Kidney (tissue), 13 donors: ENCODE measurements at regions not wholly inside any gene's neighbourhood (a gene's known extent, or its start where the extent isn't known, plus 50 kb on each side); places are given as distances from the start of the nearest gene placed in this dataset.

ENCODE experiments used
- DNase-seq, 5 donors: peaks; one replicate each; pipeline ENCODE4 v3.0.0-alpha.2; 2013 to 2020
- FAIRE-seq: peaks from 2 replicates; lab custom pipeline; 2012; peaks lifted over from hg19 to GRCh38; lab: Jason Lieb, UNC
- H3K27ac ChIP-seq, 2 donors: one replicate each; pipeline ENCODE4 v1.7.0; 2013; ENCODE audit warnings: low read depth in 2 of 2, low read length in 2 of 2, inconsistent platforms in 1 of 2
- H3K27me3 ChIP-seq: one replicate; pipeline ENCODE4 v1.7.1; 2013; ENCODE audit warnings: low read length, inconsistent platforms; ENCODE audit not compliant: control insufficient read depth, insufficient read depth
- H3K36me3 ChIP-seq, 3 donors: one replicate each; pipeline versions ENCODE4 v1.7.0 to v1.7.1; 2013; ENCODE audit warnings: low read length in 3 of 3, control low read depth in 1 of 3, inconsistent platforms in 1 of 3; ENCODE audit not compliant: insufficient read depth in 3 of 3, control insufficient read depth in 2 of 3
- H3K4me1 ChIP-seq, 3 donors: one replicate each; pipeline versions ENCODE4 v1.7.0 to v1.7.1; 2013; ENCODE audit warnings: low read length in 3 of 3, inconsistent platforms in 1 of 3, low read depth in 1 of 3; ENCODE audit not compliant: control insufficient read depth in 2 of 3, insufficient read depth in 2 of 3
- H3K4me3 ChIP-seq, 3 donors: one replicate each; pipeline versions ENCODE4 v1.7.0 to v1.8.1; 2013; ENCODE audit warnings: low read length in 3 of 3, control low read depth in 1 of 3, inconsistent platforms in 1 of 3
- H3K9ac ChIP-seq, 3 donors: one replicate each; pipeline versions ENCODE4 v1.7.0 to v1.7.1; 2013; ENCODE audit warnings: low read length in 3 of 3, control low read depth in 1 of 3, inconsistent platforms in 1 of 3
- H3K9me3 ChIP-seq, 3 donors: one replicate each; pipeline versions ENCODE4 v1.7.0 to v1.7.1; 2013; ENCODE audit warnings: low read length in 3 of 3, control low read depth in 1 of 3, inconsistent platforms in 1 of 3; ENCODE audit not compliant: control insufficient read depth in 2 of 3, insufficient read depth in 1 of 3
- CTCF ChIP-seq: IDR thresholded peaks from 3 replicates; pipeline ENCODE4 v1.5.1; 2012; ENCODE audit warnings: mild to moderate bottlenecking, moderate library complexity, borderline replicate concordance; ENCODE audit not compliant: insufficient read depth; ENCODE audit errors: extremely low read depth
- intact Hi-C: fragments of 100-400 bp; cut with DNase I; formaldehyde crosslinking; loops from one replicate; pipeline ENCODE4 v1.11.1; 2022
- donor health status: control.
- donor health status: control.
- donor health status: control.
- donor health status: control.
- donor health status: control.
- donor health status: DM: yes; HTN: yes; CAD: no.
- donor health status: Normal renal cell carcinoma (clear cell type).

- intact Hi-C loops: no loop called here
- no peaks in the 10 kb centered on the region for H3K27me3 ChIP-seq
- no peak overlapping the region for H3K4me3 ChIP-seq
- H3K27ac ChIP-seq: no peak overlapping the region
- TF ChIP-seq CTCF: no peak
- no peak overlapping the region for H3K9ac ChIP-seq
- DNase-seq (no peak), FAIRE-seq (no peak)
- no peaks in the 10 kb centered on the region for H3K9me3 ChIP-seq
- H3K4me1 ChIP-seq: no peaks in the 10 kb centered on the region
- H3K36me3 ChIP-seq: no peaks in the 10 kb centered on the region
These were observed 113.1 kb downstream of the PDCL3 start for GRCh38 chr2:100675855-100676254.

GRCh38 chr2:100676346-100676745 lies 113.6 kb downstream of the PDCL3 start:
- no peak overlapping the region for H3K27ac ChIP-seq
- H3K4me3 ChIP-seq: no peak overlapping the region
- no peak overlapping the region for H3K9ac ChIP-seq
- TF ChIP-seq CTCF: no peak
- H3K27me3 ChIP-seq: no peaks in the 10 kb centered on the region
- H3K4me1 ChIP-seq: no peaks in the 10 kb centered on the region
- intact Hi-C loops: no loop called here
- FAIRE-seq (no peak), DNase-seq (no peak)
- H3K36me3 ChIP-seq: no peaks in the 10 kb centered on the region
- no peaks in the 10 kb centered on the region for H3K9me3 ChIP-seq

GRCh38 chr2:100677611-100678185 lies 114.9 kb downstream of the PDCL3 start:
- Histone ChIP-seq H3K4me3 (no peak overlapping the region), H3K36me3 (no peaks in the 10 kb centered on the region), H3K9me3 (no peaks in the 10 kb centered on the region), H3K9ac (no peak overlapping the region), H3K4me1 (no peaks in the 10 kb centered on the region), H3K27ac (no peak overlapping the region), H3K27me3 (no peaks in the 10 kb centered on the region)
- intact Hi-C loops: no loop called here
- no peak for FAIRE-seq
- TF ChIP-seq CTCF: no peak
- no peak for DNase-seq

- no peaks in the 10 kb centered on the region for H3K27me3 ChIP-seq
- intact Hi-C loops: no loop called here
- no peaks in the 10 kb centered on the region for H3K36me3 ChIP-seq
- H3K4me1 ChIP-seq: no peaks in the 10 kb centered on the region
- H3K4me3 ChIP-seq: no peak overlapping the region
- H3K9me3 ChIP-seq: no peaks in the 10 kb centered on the region
- H3K9ac ChIP-seq: no peak overlapping the region
- FAIRE-seq (no peak), DNase-seq (no peak)
- H3K27ac ChIP-seq: no peak overlapping the region
- no peak for TF ChIP-seq CTCF
These were observed 116.4 kb downstream of the PDCL3 start for GRCh38 chr2:100679211-100679610.
